ENCODE measurements at regions not wholly inside any gene's neighbourhood (a gene's known extent, or its start where the extent isn't known, plus 50 kb on each side); places are given as distances from the start of the nearest gene placed in this dataset.
A peak's percentile ranks its signal among the peaks of the same experiment; 100 is the strongest.
"Not testable (repeated sequence)": the region's sequence is repeated elsewhere in the genome, so short reads cannot be mapped to it uniquely, and the experiment has no call there.

DNA sequence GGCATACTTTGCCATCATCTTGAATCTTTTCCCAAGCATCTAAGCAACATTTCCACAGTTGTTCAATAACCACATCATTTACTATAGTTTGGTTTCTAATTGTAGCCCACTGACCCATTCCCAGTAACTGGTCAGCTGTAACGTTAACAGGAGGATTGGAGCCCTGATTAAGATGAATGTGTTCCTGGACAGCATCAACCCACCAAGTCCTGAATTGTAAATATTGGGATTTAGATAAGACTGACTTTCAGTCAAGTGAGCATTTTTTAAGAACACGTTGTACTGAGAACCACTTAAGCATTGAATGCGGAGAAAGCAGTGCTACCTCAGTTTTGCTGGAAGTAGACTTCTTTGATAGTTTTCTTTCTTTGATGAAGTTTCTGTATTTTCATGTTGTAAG is 53.3 kb upstream of the ARL4D start:
- H3K4me3 ChIP-seq; H3K4me1 ChIP-seq; H3K27ac ChIP-seq; H3K36me3 ChIP-seq; DNase-seq (ENCODE audit: low spot score in 2 of 2); H3K27me3 ChIP-seq; intact Hi-C loops (cut with DNase I): not testable (repeated sequence)
- peaks cover 23 to 27% of the 10 kb centered on the region in 2 donors for H3K9me3 ChIP-seq

DNA sequence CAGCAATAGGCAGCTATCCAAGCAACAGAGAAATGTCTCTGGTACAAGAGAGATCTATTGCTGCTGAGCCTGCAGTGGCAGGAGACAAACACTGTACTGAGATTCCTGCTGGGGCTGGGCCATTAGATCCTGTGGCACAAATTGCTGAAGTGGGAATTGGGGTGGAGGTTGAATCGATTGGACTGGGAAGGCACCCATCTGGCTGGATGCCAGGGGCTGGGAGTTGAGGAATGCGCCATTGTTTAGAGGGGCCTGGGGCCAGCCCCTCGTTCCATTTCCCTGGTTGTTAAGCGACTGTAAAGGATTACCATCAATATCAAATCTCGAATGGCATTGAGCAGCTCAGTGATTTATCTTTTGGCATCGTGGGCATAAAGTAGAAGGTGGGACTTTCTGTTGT is 54.1 kb upstream of the ARL4D start:
- intact Hi-C loops (cut with DNase I): no loop called here

DNA sequence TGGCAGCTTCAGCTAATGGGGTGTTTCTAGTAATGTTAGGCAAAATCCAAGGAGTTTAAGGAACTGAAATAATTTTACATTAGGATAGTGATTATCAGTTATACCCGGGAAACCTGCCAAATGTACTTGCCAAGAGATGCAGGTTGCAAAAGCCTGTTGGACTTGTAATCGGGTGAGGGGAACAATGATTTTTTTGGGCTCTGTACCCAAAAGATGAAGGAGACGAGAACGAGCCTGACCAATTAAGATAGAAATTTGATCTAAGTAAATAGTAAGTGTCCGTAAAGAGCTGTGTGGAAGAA is 56.3 kb upstream of the ARL4D start:
- peaks cover 0 to 5% of the 10 kb centered on the region in 2 donors for H3K4me1 ChIP-seq
- DNase-seq (ENCODE audit: low spot score in 2 of 2): no peak
- no peak overlapping the region for H3K27ac ChIP-seq
- H3K36me3 ChIP-seq: no peaks in the 10 kb centered on the region
- no peaks in the 10 kb centered on the region for H3K27me3 ChIP-seq
- no peak overlapping the region for H3K4me3 ChIP-seq
- peaks cover 3 to 7% of the 10 kb centered on the region in 2 donors for H3K9me3 ChIP-seq
- intact Hi-C loops (cut with DNase I): loop anchor here (1.0 kb wide), 1 partner anchor 15 kb away; no protein-coding TSS in a partner anchor
- TF ChIP-seq, protein P1, sequence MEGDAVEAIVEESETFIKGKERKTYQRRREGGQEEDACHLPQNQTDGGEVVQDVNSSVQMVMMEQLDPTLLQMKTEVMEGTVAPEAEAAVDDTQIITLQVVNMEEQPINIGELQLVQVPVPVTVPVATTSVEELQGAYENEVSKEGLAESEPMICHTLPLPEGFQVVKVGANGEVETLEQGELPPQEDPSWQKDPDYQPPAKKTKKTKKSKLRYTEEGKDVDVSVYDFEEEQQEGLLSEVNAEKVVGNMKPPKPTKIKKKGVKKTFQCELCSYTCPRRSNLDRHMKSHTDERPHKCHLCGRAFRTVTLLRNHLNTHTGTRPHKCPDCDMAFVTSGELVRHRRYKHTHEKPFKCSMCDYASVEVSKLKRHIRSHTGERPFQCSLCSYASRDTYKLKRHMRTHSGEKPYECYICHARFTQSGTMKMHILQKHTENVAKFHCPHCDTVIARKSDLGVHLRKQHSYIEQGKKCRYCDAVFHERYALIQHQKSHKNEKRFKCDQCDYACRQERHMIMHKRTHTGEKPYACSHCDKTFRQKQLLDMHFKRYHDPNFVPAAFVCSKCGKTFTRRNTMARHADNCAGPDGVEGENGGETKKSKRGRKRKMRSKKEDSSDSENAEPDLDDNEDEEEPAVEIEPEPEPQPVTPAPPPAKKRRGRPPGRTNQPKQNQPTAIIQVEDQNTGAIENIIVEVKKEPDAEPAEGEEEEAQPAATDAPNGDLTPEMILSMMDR (IDR thresholded peaks at IDR 0.05): no peak

More for the DNA sequence above, 54.1 kb upstream of the ARL4D start:
- Histone ChIP-seq H3K27ac (no peak overlapping the region), H3K27me3 (no peaks in the 10 kb centered on the region), H3K4me3 (no peak overlapping the region), H3K36me3 (no peaks in the 10 kb centered on the region), H3K9me3 (peaks cover 23 to 27% of the 10 kb centered on the region in 2 donors), H3K4me1 (peaks cover 0 to 5% of the 10 kb centered on the region in 2 donors)
- no peak for DNase-seq (ENCODE audit: low spot score in 2 of 2)
- TF ChIP-seq, protein P1 (IDR thresholded peaks at IDR 0.05): no peak

DNA sequence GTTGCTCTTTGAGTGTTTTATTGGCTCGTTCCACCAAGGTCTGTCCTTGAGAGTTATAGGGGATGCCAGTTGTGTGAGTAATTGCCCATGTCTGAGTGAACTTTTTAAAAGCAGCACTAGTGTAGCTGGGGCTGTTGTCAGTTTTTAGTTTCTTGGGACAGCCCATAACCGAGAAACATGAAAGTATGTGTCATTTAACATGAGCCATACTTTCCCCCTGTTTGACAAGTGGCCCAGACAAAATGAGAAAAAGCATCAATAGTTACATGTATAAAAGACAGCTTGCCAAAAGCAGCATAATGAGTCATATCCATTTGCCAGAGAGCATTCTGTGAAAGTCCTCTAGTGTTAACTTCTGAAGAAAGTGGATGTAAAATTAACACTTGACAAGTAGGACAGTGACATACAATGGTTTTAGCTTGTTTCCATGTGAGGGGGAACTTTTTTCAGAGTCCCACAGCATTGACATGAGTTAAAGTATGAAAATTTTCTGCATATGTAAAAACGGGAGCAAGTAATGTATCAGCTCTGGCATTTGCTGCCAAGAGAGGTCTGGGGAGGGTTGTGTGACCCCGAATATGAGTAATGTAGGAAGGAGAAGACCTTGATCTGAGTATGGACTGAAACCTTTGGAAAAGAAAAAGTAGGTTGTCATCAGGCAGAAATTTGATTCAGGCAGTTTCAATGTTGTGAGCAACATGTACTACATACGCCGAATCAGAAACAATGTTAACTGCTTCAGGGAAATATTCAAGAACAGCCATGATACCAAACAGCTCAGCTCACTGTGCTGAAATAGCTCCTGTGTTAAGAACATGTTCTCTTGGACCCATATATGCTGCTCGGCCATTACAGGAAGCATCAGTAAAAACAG is 56.8 kb upstream of the ARL4D start:
- Histone ChIP-seq H3K9me3 (peaks cover 0 to under 1% of the 10 kb centered on the region in 2 donors), H3K27me3 (no peaks in the 10 kb centered on the region)
- TF ChIP-seq, protein P1 (IDR thresholded peaks at IDR 0.05): no peak

DNA sequence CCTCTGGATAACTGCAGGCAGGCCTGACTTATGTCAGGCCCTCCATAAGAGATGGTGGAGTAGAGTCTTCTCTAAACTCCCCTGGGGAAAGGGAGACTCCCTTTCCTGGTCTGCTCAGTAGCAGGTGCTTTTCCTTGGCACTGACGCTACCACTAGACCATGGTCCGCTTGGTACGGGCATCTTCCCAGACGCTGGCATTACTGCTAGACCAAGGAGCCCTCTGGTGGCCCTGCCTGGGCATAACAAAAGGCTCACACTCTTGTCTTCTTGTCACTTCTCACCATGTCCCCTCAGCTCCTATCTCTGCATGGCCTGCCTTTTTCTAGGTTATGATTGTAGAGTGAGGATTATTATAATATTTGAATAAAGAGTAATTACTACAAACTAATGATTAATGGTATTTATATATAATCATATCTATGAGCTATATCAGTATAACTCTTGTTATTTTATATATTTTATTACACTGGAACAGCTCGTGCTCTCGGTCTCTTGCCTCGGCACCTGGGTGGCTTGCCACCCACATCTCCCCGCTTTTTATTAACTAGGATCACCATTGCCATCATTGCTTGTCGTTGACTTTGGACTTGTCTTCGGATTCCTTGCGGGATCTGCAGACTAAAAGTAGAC is 59.8 kb upstream of the ARL4D start:
- Histone ChIP-seq H3K27me3 (no peaks in the 10 kb centered on the region), H3K9me3 (no peaks in the 10 kb centered on the region), H3K36me3 (no peaks in the 10 kb centered on the region), H3K27ac (no peak overlapping the region), H3K4me3 (no peak overlapping the region), H3K4me1 (peaks cover 0 to 5% of the 10 kb centered on the region in 2 donors)
- DNase-seq (ENCODE audit: low spot score in 2 of 2): peak in 1 of 2 donors; percentile 87
- intact Hi-C loops (cut with DNase I): no loop called here
- TF ChIP-seq, protein P1 (IDR thresholded peaks at IDR 0.05): peak; percentile 47 to 83 (median 65)

More for the DNA sequence above, 56.8 kb upstream of the ARL4D start:
- Histone ChIP-seq H3K27ac (peak overlapping the region; percentile 20 to 33), H3K36me3 (no peaks in the 10 kb centered on the region), H3K4me3 (no peak overlapping the region), H3K4me1 (peaks cover 0 to 5% of the 10 kb centered on the region in 2 donors)
- intact Hi-C loops (cut with DNase I): loop anchor here (1.0 kb wide), 1 partner anchor 15 kb away; no protein-coding TSS in a partner anchor
- DNase-seq (ENCODE audit: low spot score in 2 of 2): no peak
